ENCODE measurements at regions not wholly inside any gene's neighbourhood (a gene's known extent, or its start where the extent isn't known, plus 50 kb on each side); places are given as distances from the start of the nearest gene placed in this dataset.
A peak's percentile ranks its signal among the peaks of the same experiment; 100 is the strongest.

GRCh38 chr13:59409211-59409610 is 754.5 kb downstream of the DIAPH3 start:
- no peaks in the 10 kb centered on the region for H3K23me2 ChIP-seq (ENCODE audit: insufficient read length, low read depth, low read length, poor library complexity, severe bottlenecking)
- peaks cover 5% of the 10 kb centered on the region for H3K9me3 ChIP-seq (ENCODE audit: control insufficient read depth, low read depth, low read length)
- no peak overlapping the region for H4K8ac ChIP-seq (replicated peaks; ENCODE audit: insufficient read length, low read depth, low read length)
- TF ChIP-seq CTCF (conservative IDR thresholded peaks at IDR 0.05), result no peak
- no peaks in the 10 kb centered on the region for H3K79me1 ChIP-seq (ENCODE audit: insufficient read depth, low read depth, low read length, poor library complexity, severe bottlenecking)
- no CpG with 5 or more reads among the region's 2 CpGs for WGBS (ENCODE audit: extremely low coverage, insufficient read length, low lambda C conversion rate)
- H3K27ac ChIP-seq (ENCODE audit: insufficient read length, low read depth, low read length), result no peak overlapping the region
- H3K27me3 ChIP-seq (ENCODE audit: insufficient read depth, low read length), result no peaks in the 10 kb centered on the region
- no peak overlapping the region for H3T11ph ChIP-seq (ENCODE audit: low read length)
- H3K27ac Mint-ChIP-seq, result peak overlapping the region; percentile 97 to 98 (median 98)
- H4K5ac ChIP-seq (ENCODE audit: insufficient read length, low read depth, low read length), result no peak overlapping the region
- H2BK15ac ChIP-seq (ENCODE audit: low read depth, low read length), result no peak overlapping the region
- H2BK12ac ChIP-seq (ENCODE audit: insufficient read length, low read depth, low read length), result no peak overlapping the region
- 0 out of 2 replicates have a peak overlapping the region, but pooled peaks have one; percentile 33 for H3K14ac ChIP-seq (ENCODE audit: insufficient read depth, low read length)
- no peaks in the 10 kb centered on the region for H4K20me1 ChIP-seq (ENCODE audit: control insufficient read depth, insufficient read depth, insufficient read length)
- peak overlapping the region; percentile 14 to 27; a peak in 2 of 5 replicates for H3K4me3 Mint-ChIP-seq
- H3K4ac ChIP-seq (ENCODE audit: low read depth, low read length), result no peak overlapping the region
- no peak overlapping the region for H3K18ac ChIP-seq (ENCODE audit: insufficient read length, low read depth, low read length)
- H2BK5ac ChIP-seq (ENCODE audit: insufficient read length, low read length), result no peak overlapping the region
- no peaks in the 10 kb centered on the region for H3K79me2 ChIP-seq (ENCODE audit: insufficient read depth, low read length)
- H2AFZ ChIP-seq (ENCODE audit: low read length), result no peak overlapping the region
- H2BK120ac ChIP-seq (ENCODE audit: low read depth, low read length, poor library complexity, severe bottlenecking), result no peak overlapping the region
- H2BK20ac ChIP-seq (ENCODE audit: low read depth, low read length, poor library complexity, severe bottlenecking), result no peak overlapping the region
- no peak overlapping the region for H3K23ac ChIP-seq (ENCODE audit: insufficient read length, low read depth, low read length)
- H3K27me3 Mint-ChIP-seq (ENCODE audit: low read depth), result peaks cover 10% of the 10 kb centered on the region
- no peak overlapping the region for H3K56ac ChIP-seq (ENCODE audit: insufficient read length, low read depth, low read length)
- peaks cover 6% of the 10 kb centered on the region; the same call in 1 of the 2 replicates for H3K4me1 ChIP-seq (ENCODE audit: insufficient read depth, low read length)
- peaks cover 29 to 47% (median 43%) of the 10 kb centered on the region in 3 experiments for H3K36me3 Mint-ChIP-seq (ENCODE audit: insufficient read depth in 1 of 3, low read depth in 3 of 3)
- H2AK5ac ChIP-seq (ENCODE audit: insufficient read length, low read length), result no peak overlapping the region
- no peak overlapping the region for H3K9ac ChIP-seq (ENCODE audit: extremely low read depth, insufficient read length, low read length)
- peak overlapping the region; percentile 9 for H3K4me2 ChIP-seq (ENCODE audit: insufficient read depth, insufficient read length, low read length)
- H3K4me1 Mint-ChIP-seq, result peaks cover 41 to 52% of the 10 kb centered on the region in 2 experiments
- H4K91ac ChIP-seq (ENCODE audit: insufficient read length, low read depth, low read length), result no peak overlapping the region
- peaks cover 34 to 38% of the 10 kb centered on the region in 2 experiments for H3K9me3 Mint-ChIP-seq
- peak; percentile 49 for DNase-seq
